NCI-H2196 (cell line): ENCODE measurements at regions not wholly inside any gene's neighbourhood (a gene's known extent, or its start where the extent isn't known, plus 50 kb on each side); places are given as distances from the start of the nearest gene placed in this dataset.

Source experiments
- DNase-seq: peaks from one replicate; lab custom pipeline; 2025; ENCODE audit not compliant: unreplicated experiment; lab: John Stamatoyannopoulos, UW

- DNase-seq: no peak
These were observed 810.0 kb upstream of the NR2F2 start for GRCh38 chr15:95520511-95520910.

- no peak for DNase-seq
These were observed 809.6 kb upstream of the NR2F2 start for GRCh38 chr15:95520922-95521321.

- DNase-seq: no peak
These were observed 808.0 kb upstream of the NR2F2 start for GRCh38 chr15:95522533-95522932.

GRCh38 chr15:95528920-95529319, 801.6 kb upstream of the NR2F2 start:
- DNase-seq: no peak

GRCh38 chr15:95536638-95537037, 793.9 kb upstream of the NR2F2 start:
- no peak for DNase-seq

GRCh38 chr15:95538693-95539092, 791.8 kb upstream of the NR2F2 start:
- DNase-seq: no peak

- no peak for DNase-seq
These were observed 789.2 kb upstream of the NR2F2 start for GRCh38 chr15:95541301-95541700.

GRCh38 chr15:95549168-95549738, 781.2 kb upstream of the NR2F2 start:
- no peak for DNase-seq

GRCh38 chr15:95550702-95551101, 779.8 kb upstream of the NR2F2 start:
- no peak for DNase-seq

- no peak for DNase-seq
These were observed 774.3 kb upstream of the NR2F2 start for GRCh38 chr15:95556225-95556624.

GRCh38 chr15:95556866-95557225, 773.7 kb upstream of the NR2F2 start:
- DNase-seq: no peak

GRCh38 chr15:95557226-95558046, 773.1 kb upstream of the NR2F2 start:
- no peak for DNase-seq

- DNase-seq: no peak
These were observed 772.4 kb upstream of the NR2F2 start for GRCh38 chr15:95558131-95558530.

GRCh38 chr15:95558916-95559315, 771.6 kb upstream of the NR2F2 start:
- no peak for DNase-seq

GRCh38 chr15:95559875-95560394, 770.6 kb upstream of the NR2F2 start:
- DNase-seq: no peak

GRCh38 chr15:95561463-95561862, 769.0 kb upstream of the NR2F2 start:
- no peak for DNase-seq

- no peak for DNase-seq
These were observed 766.9 kb upstream of the NR2F2 start for GRCh38 chr15:95563634-95564033.

GRCh38 chr15:95565016-95565600, 765.4 kb upstream of the NR2F2 start:
- no peak for DNase-seq

- no peak for DNase-seq
These were observed 764.8 kb upstream of the NR2F2 start for GRCh38 chr15:95565690-95566089.

GRCh38 chr15:95567686-95568085, 762.8 kb upstream of the NR2F2 start:
- no peak for DNase-seq

- no peak for DNase-seq
These were observed 756.4 kb upstream of the NR2F2 start for GRCh38 chr15:95574053-95574452.

- no peak for DNase-seq
These were observed 752.6 kb upstream of the NR2F2 start for GRCh38 chr15:95577927-95578326.
